HG02870 (cell line): ENCODE measurements at regions not wholly inside any gene's neighbourhood (a gene's known extent, or its start where the extent isn't known, plus 50 kb on each side); places are given as distances from the start of the nearest gene placed in this dataset.

Experiments
- ATAC-seq: cut with Tn5 transposase; IDR thresholded peaks from one replicate; pipeline ENCODE4 v1.9.1; 2021; ENCODE audit warnings: mild to moderate bottlenecking, moderate library complexity; ENCODE audit not compliant: unreplicated experiment

GRCh38 chr4:187175197-187175596, 451.5 kb upstream of the FAT1 start:
- no peak for ATAC-seq

- ATAC-seq, result no peak
Measured at GRCh38 chr4:187176261-187176910, 452.7 kb upstream of the FAT1 start.

- ATAC-seq, result no peak
Measured at GRCh38 chr4:187178084-187178483, 454.4 kb upstream of the FAT1 start.

GRCh38 chr4:187178587-187178986, 454.9 kb upstream of the FAT1 start:
- no peak for ATAC-seq

GRCh38 chr4:187179086-187180058, 455.7 kb upstream of the FAT1 start:
- no peak for ATAC-seq

- ATAC-seq, result no peak
Measured at GRCh38 chr4:187181054-187181453, 457.4 kb upstream of the FAT1 start.

- no peak for ATAC-seq
Measured at GRCh38 chr4:187183346-187183745, 459.7 kb upstream of the FAT1 start.

- ATAC-seq, result no peak
Measured at GRCh38 chr4:187183826-187184225, 460.2 kb upstream of the FAT1 start.

- ATAC-seq, result no peak
Measured at GRCh38 chr4:187184508-187184907, 460.9 kb upstream of the FAT1 start.

GRCh38 chr4:187188118-187188517, 464.5 kb upstream of the FAT1 start:
- ATAC-seq, result no peak

- no peak for ATAC-seq
Measured at GRCh38 chr4:187188741-187189140, 465.1 kb upstream of the FAT1 start.

- no peak for ATAC-seq
Measured at GRCh38 chr4:187190390-187190789, 466.7 kb upstream of the FAT1 start.

GRCh38 chr4:187191676-187192075, 468.0 kb upstream of the FAT1 start:
- ATAC-seq, result no peak

- ATAC-seq, result no peak
Measured at GRCh38 chr4:187192266-187192665, 468.6 kb upstream of the FAT1 start.

GRCh38 chr4:187193141-187193540, 469.5 kb upstream of the FAT1 start:
- no peak for ATAC-seq

- ATAC-seq, result no peak
Measured at GRCh38 chr4:187204389-187204918, 480.8 kb upstream of the FAT1 start.

- ATAC-seq, result no peak
Measured at GRCh38 chr4:187207931-187208330, 484.3 kb upstream of the FAT1 start.

- ATAC-seq, result no peak
Measured at GRCh38 chr4:187208651-187209050, 485.0 kb upstream of the FAT1 start.

- no peak for ATAC-seq
Measured at GRCh38 chr4:187209921-187210613, 486.4 kb upstream of the FAT1 start.

- no peak for ATAC-seq
Measured at GRCh38 chr4:187212446-187213080, 488.9 kb upstream of the FAT1 start.

GRCh38 chr4:187215438-187215837, 491.8 kb upstream of the FAT1 start:
- no peak for ATAC-seq
